ENCODE measurements at regions not wholly inside any gene's neighbourhood (a gene's known extent, or its start where the extent isn't known, plus 50 kb on each side); places are given as distances from the start of the nearest gene placed in this dataset.

DNA sequence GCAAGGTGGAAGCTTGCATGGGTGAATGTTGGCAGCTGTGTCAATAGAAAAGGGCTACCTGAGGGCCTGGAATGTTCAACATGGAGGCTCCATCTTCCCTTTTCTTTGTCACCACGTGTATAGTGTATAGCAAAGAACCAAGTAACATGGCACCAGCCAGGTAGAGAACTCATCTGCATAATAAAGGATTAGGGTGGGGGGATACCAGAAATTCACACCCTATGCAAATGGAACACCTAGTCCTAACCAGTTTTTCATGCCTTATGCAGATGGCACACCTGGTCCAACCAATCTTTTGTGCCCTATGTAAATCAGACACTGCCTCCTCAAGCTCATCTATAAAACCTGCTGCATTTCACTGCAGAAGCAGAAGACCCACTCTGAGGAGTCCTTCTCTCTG, 169.6 kb upstream of the GLRA2 start:
- Mint-ChIP-seq H3K36me3 (no peaks in the 10 kb centered on the region), H3K4me3 (no peak overlapping the region), H3K4me1 (peaks cover 4% of the 10 kb centered on the region), H3K27ac (no peak overlapping the region), H3K9me3 (peaks cover 52% of the 10 kb centered on the region), H3K27me3 (ENCODE audit: low read depth) (no peaks in the 10 kb centered on the region)
- DNase-seq (ENCODE audit: low spot score in 2 of 2, unreplicated experiment in 2 of 2): no peak
- TF ChIP-seq, protein P1, sequence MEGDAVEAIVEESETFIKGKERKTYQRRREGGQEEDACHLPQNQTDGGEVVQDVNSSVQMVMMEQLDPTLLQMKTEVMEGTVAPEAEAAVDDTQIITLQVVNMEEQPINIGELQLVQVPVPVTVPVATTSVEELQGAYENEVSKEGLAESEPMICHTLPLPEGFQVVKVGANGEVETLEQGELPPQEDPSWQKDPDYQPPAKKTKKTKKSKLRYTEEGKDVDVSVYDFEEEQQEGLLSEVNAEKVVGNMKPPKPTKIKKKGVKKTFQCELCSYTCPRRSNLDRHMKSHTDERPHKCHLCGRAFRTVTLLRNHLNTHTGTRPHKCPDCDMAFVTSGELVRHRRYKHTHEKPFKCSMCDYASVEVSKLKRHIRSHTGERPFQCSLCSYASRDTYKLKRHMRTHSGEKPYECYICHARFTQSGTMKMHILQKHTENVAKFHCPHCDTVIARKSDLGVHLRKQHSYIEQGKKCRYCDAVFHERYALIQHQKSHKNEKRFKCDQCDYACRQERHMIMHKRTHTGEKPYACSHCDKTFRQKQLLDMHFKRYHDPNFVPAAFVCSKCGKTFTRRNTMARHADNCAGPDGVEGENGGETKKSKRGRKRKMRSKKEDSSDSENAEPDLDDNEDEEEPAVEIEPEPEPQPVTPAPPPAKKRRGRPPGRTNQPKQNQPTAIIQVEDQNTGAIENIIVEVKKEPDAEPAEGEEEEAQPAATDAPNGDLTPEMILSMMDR (IDR thresholded peaks at IDR 0.05; ENCODE audit: unreplicated experiment): no peak

DNA sequence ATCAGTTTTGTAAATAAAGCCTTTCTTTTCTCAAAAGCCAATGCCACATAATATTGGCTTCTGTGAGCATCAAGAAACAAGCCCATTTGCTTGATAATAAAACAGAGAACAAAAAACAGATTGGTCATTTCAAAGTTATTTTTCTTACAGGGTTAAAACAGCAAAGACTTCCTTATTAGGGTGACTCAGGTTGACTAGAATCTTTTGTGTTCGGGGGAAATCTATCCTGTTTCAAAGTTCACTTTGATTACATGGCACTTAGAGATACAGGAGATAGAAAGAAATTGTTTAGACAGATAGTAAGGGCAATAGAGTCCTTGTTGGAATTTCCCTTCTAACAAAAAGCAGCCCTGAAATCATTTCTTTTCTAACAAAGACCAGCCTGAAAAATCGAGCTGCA, 170.0 kb upstream of the GLRA2 start:
- H3K27ac Mint-ChIP-seq: no peak overlapping the region

DNA sequence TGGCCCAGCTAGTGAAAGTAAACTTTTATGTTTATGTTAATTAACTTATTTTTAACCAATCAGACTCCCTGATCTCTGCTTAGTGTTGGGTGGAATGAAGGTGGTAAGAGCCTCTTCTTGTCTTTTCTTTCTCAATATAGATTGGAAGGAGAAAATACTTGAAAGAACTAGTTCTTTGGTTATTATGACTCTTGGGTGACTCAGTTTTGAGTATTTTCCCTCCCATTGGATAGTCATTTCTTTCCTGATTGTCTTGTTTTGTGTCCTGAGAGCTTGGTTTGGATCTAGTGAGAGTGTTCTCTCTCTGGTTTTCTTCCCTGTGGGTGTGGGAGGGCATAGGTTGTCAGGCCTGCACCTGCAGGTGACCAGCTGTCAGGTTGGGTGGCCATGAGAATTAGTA, 172.0 kb upstream of the GLRA2 start:
- Mint-ChIP-seq H3K4me3 (no peak overlapping the region), H3K4me1 (no peaks in the 10 kb centered on the region), H3K36me3 (no peaks in the 10 kb centered on the region), H3K27ac (no peak overlapping the region), H3K9me3 (peaks cover 43% of the 10 kb centered on the region), H3K27me3 (ENCODE audit: low read depth) (no peaks in the 10 kb centered on the region)
- TF ChIP-seq, protein P1 (IDR thresholded peaks at IDR 0.05; ENCODE audit: unreplicated experiment): no peak
- DNase-seq (ENCODE audit: low spot score in 2 of 2, unreplicated experiment in 2 of 2): no peak

More for the DNA sequence above, 170.0 kb upstream of the GLRA2 start:
- Mint-ChIP-seq H3K27me3 (ENCODE audit: low read depth) (no peaks in the 10 kb centered on the region), H3K4me3 (no peak overlapping the region), H3K36me3 (no peaks in the 10 kb centered on the region), H3K4me1 (peaks cover 4% of the 10 kb centered on the region), H3K9me3 (peaks cover 54% of the 10 kb centered on the region)
- no peak for DNase-seq (ENCODE audit: low spot score in 2 of 2, unreplicated experiment in 2 of 2)
- TF ChIP-seq, protein P1 (IDR thresholded peaks at IDR 0.05; ENCODE audit: unreplicated experiment): no peak

- no peak for DNase-seq (ENCODE audit: low spot score in 2 of 2, unreplicated experiment in 2 of 2)
- Mint-ChIP-seq H3K27me3 (ENCODE audit: low read depth) (no peaks in the 10 kb centered on the region), H3K4me3 (no peak overlapping the region), H3K9me3 (peaks cover 42% of the 10 kb centered on the region), H3K36me3 (no peaks in the 10 kb centered on the region), H3K4me1 (no peaks in the 10 kb centered on the region), H3K27ac (no peak overlapping the region)
- TF ChIP-seq, protein P1 (IDR thresholded peaks at IDR 0.05; ENCODE audit: unreplicated experiment): no peak
Observed at GRCh38 chrX:14356401-14356800, 172.9 kb upstream of the GLRA2 start.

GRCh38 chrX:14355556-14355955, 173.8 kb upstream of the GLRA2 start:
- DNase-seq (ENCODE audit: low spot score in 2 of 2, unreplicated experiment in 2 of 2): no peak
- H3K27ac Mint-ChIP-seq: no peak overlapping the region
- H3K36me3 Mint-ChIP-seq: no peaks in the 10 kb centered on the region
- H3K4me3 Mint-ChIP-seq: no peak overlapping the region
- no peaks in the 10 kb centered on the region for H3K4me1 Mint-ChIP-seq
- no peaks in the 10 kb centered on the region for H3K27me3 Mint-ChIP-seq (ENCODE audit: low read depth)
- peaks cover 46% of the 10 kb centered on the region for H3K9me3 Mint-ChIP-seq
- TF ChIP-seq, protein P1 (IDR thresholded peaks at IDR 0.05; ENCODE audit: unreplicated experiment): no peak

DNA sequence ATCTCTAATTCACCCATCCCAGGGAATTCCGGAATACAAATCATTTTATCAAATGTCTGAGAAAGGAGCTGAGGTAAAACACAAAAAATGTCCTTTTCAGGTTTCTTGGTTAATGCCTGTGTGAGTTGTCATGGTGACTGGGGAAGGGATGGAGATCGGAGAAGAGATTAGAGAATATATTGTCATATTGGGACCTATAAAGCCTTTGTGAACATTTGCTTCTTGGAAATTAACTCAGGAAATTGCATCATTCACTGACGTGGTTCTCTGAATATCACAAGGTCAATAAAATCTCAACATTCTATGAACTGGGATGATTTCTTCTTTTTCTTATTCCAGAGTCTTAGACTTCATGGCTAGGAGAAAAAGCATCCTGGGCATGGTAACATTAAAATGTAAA, 174.8 kb upstream of the GLRA2 start:
- peaks cover 53% of the 10 kb centered on the region for H3K9me3 Mint-ChIP-seq

More for the DNA sequence above, 174.8 kb upstream of the GLRA2 start:
- no peak for DNase-seq (ENCODE audit: low spot score in 2 of 2, unreplicated experiment in 2 of 2)
- no peak overlapping the region for H3K27ac Mint-ChIP-seq
- TF ChIP-seq, protein P1 (IDR thresholded peaks at IDR 0.05; ENCODE audit: unreplicated experiment): no peak
- no peaks in the 10 kb centered on the region for H3K27me3 Mint-ChIP-seq (ENCODE audit: low read depth)
- no peak overlapping the region for H3K4me3 Mint-ChIP-seq
- no peaks in the 10 kb centered on the region for H3K4me1 Mint-ChIP-seq
- H3K36me3 Mint-ChIP-seq: no peaks in the 10 kb centered on the region
